Amygdala (tissue), 56 donors: ENCODE measurements at regions not wholly inside any gene's neighbourhood (a gene's known extent, or its start where the extent isn't known, plus 50 kb on each side); places are given as distances from the start of the nearest gene placed in this dataset.
"Not testable (repeated sequence)": the region's sequence is repeated elsewhere in the genome, so short reads cannot be mapped to it uniquely, and the experiment has no call there.

Experiments used
- DNase-seq, 56 donors: peaks; one replicate each; lab custom pipeline; 2025; lab: John Stamatoyannopoulos, UW

DNA sequence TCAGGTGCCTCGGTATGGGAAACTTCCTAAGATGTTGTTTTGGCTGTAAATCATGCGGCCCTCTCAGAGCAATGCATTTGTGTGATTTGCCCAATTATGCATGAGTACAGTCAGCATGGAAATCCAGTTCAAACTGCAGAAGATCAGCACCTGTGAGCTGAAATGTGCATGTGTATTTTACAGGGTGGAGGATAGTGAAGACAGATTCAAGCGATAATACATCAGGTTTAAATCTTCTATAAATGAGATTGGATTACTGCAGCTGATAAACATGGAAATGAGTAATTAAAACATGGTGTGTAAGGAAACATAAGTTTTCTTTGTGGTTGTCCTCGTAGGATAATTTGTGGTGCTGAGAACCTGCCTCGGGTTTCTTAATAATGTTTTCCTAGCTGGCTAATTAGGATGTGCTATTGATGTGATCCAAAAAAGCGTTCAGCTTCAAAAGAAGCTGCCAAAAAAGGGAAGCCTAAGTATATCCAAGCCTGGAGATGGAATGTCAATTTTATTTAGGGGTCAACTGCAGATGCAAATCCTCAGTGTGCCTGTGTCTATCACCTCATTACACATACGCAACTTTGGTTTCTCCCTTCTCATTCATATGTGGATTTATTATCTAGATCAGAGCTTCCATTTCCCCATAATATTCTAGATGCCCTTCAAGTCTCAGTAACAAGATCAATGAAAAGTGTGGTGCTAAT is 117.1 kb upstream of the CCDC28A start:
- no peak for DNase-seq

- DNase-seq = no peak
These were observed 116.5 kb upstream of the CCDC28A start for GRCh38 chr6:138657065-138657425.

- DNase-seq = no peak
These were observed 113.6 kb upstream of the CCDC28A start for GRCh38 chr6:138659998-138660397.

- DNase-seq = no peak
These were observed 111.1 kb upstream of the CCDC28A start for GRCh38 chr6:138662471-138662870.

DNA sequence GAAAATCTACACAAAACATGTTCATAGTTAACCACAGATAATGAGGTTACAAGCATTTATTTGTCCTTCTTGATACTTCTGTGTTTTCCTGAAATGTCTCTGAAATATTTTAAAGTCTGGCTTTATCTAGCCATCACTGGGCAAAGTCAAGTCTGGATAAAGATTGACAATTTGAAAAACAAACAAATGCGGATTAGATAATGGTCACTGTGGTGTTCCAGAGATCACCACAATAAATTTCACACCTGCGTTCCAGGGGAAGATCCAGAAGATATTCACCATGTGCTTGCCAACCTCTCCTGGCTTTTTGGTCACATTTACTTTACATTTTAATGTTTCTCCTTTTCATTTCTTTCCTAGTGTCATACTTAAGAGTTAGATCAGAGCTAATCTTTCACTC is 109.7 kb upstream of the CCDC28A start:
- DNase-seq = no peak

- no peak for DNase-seq
These were observed 108.8 kb upstream of the CCDC28A start for GRCh38 chr6:138664745-138665144.

GRCh38 chr6:138666636-138667035 is 106.9 kb upstream of the CCDC28A start:
- no peak for DNase-seq

- no peak for DNase-seq
These were observed 106.2 kb upstream of the CCDC28A start for GRCh38 chr6:138667408-138667807.

GRCh38 chr6:138671351-138671750 is 102.2 kb upstream of the CCDC28A start:
- no peak for DNase-seq

- DNase-seq = no peak
These were observed 100.1 kb upstream of the CCDC28A start for GRCh38 chr6:138673346-138674014.

GRCh38 chr6:138674444-138674843 is 99.1 kb upstream of the CCDC28A start:
- not testable (repeated sequence) for DNase-seq

- DNase-seq = no peak
These were observed 96.0 kb upstream of the CCDC28A start for GRCh38 chr6:138677538-138677937.

DNA sequence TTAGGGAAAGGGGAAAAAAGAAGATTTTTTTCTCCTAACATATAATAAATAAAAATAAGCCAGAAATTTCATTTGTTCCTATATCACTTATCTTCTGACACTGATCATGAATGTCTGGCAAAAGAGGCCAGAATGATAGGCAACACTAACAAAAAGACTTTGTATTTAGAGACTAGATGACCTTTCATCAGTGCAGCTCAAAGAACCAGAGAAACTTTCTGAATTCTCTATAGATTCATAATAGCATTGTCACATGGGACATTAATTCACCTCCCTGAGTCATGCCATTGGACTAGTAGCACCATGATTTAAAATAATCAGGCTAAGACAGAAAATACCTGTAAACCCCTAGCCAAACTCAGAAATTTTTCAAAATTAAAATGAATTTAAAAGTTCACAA is 95.4 kb upstream of the CCDC28A start:
- DNase-seq = no peak

DNA sequence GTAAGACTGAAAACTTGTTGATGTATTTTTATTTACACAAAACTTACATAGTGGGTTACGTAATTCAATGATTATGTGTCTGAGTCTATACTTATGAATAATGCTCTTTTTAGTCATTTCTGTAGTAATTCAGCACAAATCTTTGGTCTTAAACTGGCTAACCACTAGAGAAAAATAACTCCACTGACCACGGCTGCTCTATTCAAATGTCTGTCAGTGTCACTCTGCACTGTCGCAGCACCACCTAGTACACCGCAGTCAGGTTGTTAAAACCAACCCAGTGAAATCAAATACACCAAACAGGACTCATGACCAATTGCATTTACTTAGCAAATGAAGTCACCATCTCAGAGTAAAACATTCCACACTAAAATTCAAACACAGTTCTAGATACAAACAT is 93.5 kb upstream of the CCDC28A start:
- DNase-seq = no peak

DNA sequence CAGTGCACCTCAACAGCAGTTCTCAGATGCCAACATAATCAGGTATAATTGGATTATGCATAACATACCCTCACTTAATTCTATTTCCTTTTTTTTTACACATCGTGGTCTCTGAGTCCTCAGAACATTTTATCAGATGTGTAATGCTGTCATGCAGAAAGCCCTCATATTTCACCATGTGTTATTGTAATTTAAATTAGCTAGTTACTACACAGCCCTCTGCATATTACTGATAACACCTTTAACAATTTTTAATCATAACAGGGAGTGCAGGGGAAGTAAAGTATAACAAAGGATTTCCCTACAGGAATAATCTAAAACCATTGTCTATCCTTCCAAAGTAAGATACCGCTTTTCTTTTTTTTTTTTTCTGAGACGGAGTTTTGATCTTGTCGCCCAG is 91.9 kb upstream of the CCDC28A start:
- no peak for DNase-seq

DNA sequence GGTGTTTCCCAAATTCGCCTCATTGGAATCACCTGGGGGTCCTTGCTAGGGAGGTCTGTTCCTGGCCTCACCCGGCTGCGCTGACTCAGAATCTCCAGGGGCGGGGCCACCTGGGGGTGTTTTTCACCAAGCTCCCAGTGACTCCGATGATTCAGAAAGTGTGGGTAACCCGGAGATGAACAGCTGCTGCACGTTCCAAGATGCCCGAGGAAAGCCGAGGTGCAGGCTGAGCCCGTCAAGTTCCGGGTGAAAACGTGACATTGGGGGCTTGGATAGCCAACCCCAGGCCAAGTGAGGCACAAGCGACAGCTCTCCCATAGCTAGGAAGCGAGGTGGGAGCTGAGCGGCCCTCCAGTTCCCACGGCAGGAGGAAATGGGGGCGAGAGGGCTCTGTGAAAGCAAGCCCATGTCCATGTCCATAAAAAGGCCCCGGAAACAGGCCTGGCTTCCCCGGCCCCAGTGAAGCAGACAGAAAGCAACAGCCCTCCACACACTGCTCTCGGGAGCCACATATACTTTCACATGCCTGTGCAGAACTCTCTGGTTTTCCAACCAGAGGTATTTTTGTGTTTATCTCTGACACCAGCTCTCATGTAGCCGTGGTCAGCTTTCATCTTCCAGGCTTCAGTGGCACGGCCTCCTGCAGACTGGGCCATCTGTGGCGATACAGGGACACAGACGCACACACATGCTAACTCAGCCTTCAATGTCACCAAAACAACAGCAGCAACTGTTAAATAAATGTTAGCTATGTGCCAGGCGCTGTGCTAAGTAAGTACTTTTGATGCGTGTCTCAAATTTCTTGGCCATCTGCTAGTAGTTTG is 90.7 kb upstream of the CCDC28A start:
- peak in 2 of 56 donors; percentile 12 to 25 for DNase-seq

DNA sequence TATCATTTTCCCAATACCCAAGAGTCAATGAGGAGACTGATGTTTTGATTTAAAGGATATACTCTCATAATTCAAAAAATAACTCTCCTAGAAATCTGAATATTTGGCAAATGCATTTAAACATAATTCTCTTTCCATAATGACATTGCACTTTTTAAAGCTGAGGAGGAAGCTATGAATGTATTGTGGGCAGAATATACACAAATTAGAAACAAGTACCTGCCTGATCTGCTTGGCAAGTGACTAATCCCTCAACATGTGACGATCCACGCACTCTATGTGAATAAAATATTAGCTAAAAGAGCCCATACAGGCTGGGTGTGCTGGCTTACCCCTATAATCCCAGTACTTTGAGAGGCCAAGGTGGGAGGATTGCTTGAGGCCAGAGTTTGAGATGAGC is 88.3 kb upstream of the CCDC28A start:
- no peak for DNase-seq

- no peak for DNase-seq
These were observed 87.8 kb upstream of the CCDC28A start for GRCh38 chr6:138685781-138686180.

DNA sequence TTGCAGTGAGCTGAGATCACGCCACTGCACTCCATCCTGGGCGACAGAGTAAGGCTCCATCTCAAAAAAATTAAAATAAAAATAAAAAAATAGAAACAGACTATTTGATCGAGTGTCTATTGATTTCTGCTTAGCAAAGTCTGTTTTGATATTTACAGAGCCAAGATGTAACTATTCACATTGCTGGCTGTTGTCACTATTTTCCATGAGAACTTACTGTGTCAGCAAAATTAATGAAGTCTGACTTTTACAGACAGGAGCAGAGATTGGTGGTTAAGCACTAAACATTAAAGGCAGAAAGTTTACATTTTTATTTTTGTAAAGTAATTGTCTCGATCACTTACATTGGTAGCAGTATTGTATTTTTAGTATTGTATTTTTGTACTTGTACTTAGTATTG is 85.0 kb upstream of the CCDC28A start:
- DNase-seq = no peak

GRCh38 chr6:138689849-138690248 is 83.7 kb upstream of the CCDC28A start:
- peak in 2 of 56 donors; percentile 14 to 17 for DNase-seq

- DNase-seq = no peak
These were observed 82.5 kb upstream of the CCDC28A start for GRCh38 chr6:138690975-138691594.
